KOPT-K1 (cell line): ENCODE measurements at regions not wholly inside any gene's neighbourhood (a gene's known extent, or its start where the extent isn't known, plus 50 kb on each side); places are given as distances from the start of the nearest gene placed in this dataset.

Source experiments
- H3K27ac ChIP-seq: fragments of 200-600 bp; sonication (generic); 2 replicates; pipeline ENCODE4 v1.5.1; 2016; ENCODE audit warnings: antibody characterized with exemption, mild to moderate bottlenecking, low read depth, low read length; ENCODE audit not compliant: poor library complexity, severe bottlenecking
- H3K36me3 ChIP-seq: fragments of 200-600 bp; sonication (generic); 2 replicates; pipeline ENCODE4 v1.5.1; 2017; ENCODE audit warnings: antibody characterized with exemption, mild to moderate bottlenecking, low read length, moderate library complexity; ENCODE audit not compliant: insufficient read depth
- H3K9me3 ChIP-seq: fragments of 200-600 bp; sonication (generic); 2 replicates; pipeline ENCODE4 v1.5.1; 2017; ENCODE audit warnings: antibody characterized with exemption, low read length, mild to moderate bottlenecking; ENCODE audit not compliant: insufficient read depth, poor library complexity, severe bottlenecking

- no peaks in the 10 kb centered on the region for H3K9me3 ChIP-seq
- no peaks in the 10 kb centered on the region for H3K36me3 ChIP-seq
- H3K27ac ChIP-seq = no peak overlapping the region
Measured at GRCh38 chr16:26335236-26335853, 643.6 kb downstream of the HS3ST4 start.

DNA sequence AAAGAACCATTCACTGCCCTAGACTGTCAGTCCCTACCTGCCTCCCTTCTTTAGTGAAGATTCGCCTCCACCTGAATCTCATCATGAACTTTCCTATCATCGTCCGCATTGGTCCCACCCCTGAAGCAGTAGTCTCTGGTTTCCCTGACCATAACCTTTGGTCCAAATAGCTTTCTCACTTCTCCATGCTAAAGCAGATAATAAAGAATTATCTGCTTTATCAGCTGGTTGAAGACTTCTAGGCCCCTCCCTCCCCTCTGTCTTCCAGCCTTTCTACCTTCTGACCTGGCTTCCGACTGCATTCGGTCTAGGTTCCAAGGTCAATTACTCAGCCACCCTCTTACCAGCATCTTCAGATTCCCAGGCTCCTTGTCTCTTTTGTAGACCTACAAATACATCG is 650.9 kb downstream of the HS3ST4 start:
- Histone ChIP-seq H3K9me3 (no peaks in the 10 kb centered on the region), H3K27ac (no peak overlapping the region), H3K36me3 (no peaks in the 10 kb centered on the region)

DNA sequence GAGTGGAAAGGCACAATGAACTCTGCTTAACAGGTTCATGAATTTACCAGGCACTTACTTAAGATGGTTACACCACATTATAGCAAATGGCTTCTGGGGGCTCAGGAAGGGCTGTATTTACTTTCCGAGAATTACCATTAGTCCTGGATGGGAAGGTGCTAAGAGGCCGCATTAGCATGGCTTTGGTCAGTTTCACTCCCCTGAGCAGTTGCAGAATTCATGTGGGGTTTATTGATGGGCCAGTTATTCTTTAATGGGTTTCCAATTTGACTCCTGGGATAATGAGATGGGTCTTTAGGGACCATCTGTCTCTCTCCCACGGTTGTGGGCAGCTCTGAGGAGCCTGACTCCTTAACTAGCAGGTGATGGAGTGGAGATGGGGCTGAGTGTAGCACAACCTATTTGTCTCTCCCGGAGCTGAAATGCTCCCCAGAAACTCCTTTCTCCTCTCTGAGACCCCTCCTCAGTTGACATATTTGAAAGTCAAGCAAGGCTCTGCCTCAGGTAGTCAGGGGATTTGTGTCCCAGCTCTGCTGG is 652.5 kb downstream of the HS3ST4 start:
- Histone ChIP-seq H3K27ac (no peak overlapping the region), H3K9me3 (no peaks in the 10 kb centered on the region), H3K36me3 (no peaks in the 10 kb centered on the region)

DNA sequence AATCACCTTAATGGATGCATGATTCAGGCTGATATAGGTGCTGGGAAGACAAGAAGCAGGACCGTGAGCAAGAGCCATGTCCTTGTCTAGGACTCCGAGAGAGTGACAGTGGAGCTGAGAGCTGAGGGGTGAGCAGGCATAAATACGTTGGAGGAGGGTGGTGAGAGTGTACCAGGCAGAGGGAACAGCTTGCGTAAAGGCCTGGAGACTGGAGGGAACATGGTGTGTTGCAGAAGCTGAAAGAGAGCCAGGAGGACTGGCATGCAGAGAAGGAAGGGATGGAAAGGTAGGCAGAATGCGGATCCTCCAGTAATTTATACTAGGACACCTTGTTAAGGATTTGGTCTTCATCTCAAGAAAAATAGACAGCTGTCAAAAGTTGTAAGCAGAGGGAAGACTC is 653.2 kb downstream of the HS3ST4 start:
- Histone ChIP-seq H3K9me3 (no peaks in the 10 kb centered on the region), H3K36me3 (no peaks in the 10 kb centered on the region), H3K27ac (no peak overlapping the region)

DNA sequence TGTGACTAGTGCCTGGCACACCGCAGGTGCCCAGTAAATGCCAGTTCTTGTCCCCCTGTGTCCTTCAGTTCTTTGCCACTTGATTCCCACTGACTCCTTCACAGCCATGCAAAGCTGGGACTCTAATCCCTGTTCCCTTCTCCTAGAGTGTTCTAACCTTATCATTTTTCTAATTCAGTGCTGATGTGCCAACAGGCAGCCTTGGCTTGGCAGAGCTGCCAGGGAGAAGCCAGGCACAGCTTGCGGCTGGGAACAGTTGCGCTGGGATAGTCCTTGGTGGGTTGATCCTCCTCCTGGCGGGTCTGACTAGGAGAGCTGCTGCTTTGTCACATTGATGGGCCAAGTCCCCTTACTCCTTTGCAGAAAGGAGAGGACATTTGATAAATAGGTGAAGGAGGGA is 654.2 kb downstream of the HS3ST4 start:
- Histone ChIP-seq H3K9me3 (peaks cover 4% of the 10 kb centered on the region), H3K27ac (no peak overlapping the region), H3K36me3 (no peaks in the 10 kb centered on the region)

DNA sequence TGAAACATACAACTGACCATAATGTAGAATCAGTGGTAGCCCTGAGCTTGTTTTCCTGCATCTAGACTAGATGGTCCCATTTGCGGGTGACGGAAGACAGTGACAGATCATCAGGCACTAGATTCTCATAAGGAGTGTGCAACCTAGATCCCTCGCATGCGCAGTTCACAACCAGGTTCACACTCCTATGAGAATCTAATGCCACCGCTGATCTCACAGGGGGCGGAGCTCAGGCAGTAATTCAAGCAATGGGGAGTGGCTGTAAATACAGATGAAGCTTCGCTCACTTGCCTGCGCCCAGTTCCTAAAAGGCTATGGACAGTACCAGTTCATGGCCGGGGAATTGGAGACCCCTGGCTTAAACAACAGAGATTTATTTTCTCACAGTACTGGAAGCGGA is 656.3 kb downstream of the HS3ST4 start:
- H3K27ac ChIP-seq = no peak overlapping the region
- H3K36me3 ChIP-seq = no peaks in the 10 kb centered on the region
- peaks cover 4% of the 10 kb centered on the region for H3K9me3 ChIP-seq

DNA sequence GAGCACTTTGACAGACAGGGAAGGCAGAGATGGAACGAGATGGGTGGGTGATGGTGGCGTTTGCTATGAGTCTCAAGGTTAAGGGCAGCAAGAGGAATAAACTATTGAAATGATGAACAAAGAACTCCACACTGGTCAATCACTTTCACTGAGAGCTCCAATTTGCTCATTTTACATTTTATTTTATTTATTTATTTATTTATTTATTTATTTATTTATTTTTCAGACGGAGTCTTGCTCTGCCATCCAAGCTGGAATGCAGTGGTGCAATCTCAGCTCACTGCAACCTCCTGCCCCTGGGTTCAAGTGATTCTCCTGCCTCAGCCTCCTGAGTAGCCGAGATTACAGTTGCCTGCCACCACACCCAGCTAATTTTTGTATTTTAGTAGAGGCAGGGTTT is 669.1 kb downstream of the HS3ST4 start:
- Histone ChIP-seq H3K36me3 (no peaks in the 10 kb centered on the region), H3K27ac (no peak overlapping the region), H3K9me3 (no peaks in the 10 kb centered on the region)

DNA sequence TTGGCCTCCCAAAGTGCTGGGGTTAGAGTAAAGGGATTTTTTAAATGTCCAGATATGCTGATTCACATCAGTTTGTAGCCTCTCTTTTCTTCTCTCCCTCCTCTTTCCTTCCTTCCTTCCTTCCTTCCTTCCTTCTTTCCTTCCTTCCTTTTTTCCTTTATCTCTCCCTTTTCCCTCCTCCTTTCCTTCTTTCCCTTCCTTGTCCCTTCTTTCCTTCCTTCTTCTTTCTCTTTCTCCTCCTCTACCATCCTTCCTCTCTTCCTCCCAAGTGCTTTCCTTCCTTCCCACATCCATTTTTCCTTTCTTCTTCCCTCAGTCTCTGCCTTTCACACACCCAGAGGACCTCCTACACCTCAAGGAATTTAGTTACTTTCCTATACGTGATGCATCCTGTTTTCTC is 671.8 kb downstream of the HS3ST4 start:
- no peaks in the 10 kb centered on the region for H3K36me3 ChIP-seq

DNA sequence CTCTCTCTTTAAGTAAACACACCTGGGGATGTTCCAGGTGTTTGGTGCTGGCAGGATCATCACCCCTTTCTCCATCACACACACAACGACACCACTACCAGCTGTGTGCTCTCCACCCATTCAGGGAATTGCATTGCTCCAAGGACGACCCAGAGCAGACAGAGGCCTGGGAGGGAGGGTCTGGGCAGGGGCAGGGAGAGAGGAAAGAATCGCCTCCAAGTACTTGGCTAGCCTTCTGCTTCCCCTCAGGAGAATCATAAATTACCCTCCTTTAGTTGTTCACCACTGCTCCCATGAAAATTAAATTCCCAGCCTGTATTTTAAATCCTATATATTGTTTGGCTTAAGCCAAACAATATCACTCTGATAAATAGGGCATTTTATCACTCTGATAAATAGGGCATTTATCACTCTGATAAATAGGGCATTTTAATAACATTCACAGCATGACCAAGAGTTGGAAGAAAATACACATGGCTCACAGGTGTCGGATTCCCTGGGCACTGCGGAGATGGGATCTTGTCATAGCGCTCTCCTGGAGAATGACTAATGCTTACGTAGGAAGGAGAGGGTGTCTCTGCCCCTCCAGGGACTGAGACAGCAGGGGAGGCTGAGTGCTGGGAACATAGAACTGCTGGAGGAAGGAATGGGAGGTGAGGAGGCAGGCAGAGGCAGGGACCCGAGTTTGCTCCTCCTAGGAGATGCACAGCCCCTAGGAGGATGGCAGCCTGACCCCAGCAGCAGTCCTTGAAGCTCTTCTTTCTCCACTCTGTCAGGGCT is 673.6 kb downstream of the HS3ST4 start:
- Histone ChIP-seq H3K9me3 (no peaks in the 10 kb centered on the region), H3K27ac (no peak overlapping the region), H3K36me3 (no peaks in the 10 kb centered on the region)

More for the DNA sequence above, 671.8 kb downstream of the HS3ST4 start:
- Histone ChIP-seq H3K9me3 (no peaks in the 10 kb centered on the region), H3K27ac (no peak overlapping the region)

- Histone ChIP-seq H3K9me3 (no peaks in the 10 kb centered on the region), H3K36me3 (no peaks in the 10 kb centered on the region), H3K27ac (no peak overlapping the region)
Measured at GRCh38 chr16:26371349-26371869, 679.6 kb downstream of the HS3ST4 start.

DNA sequence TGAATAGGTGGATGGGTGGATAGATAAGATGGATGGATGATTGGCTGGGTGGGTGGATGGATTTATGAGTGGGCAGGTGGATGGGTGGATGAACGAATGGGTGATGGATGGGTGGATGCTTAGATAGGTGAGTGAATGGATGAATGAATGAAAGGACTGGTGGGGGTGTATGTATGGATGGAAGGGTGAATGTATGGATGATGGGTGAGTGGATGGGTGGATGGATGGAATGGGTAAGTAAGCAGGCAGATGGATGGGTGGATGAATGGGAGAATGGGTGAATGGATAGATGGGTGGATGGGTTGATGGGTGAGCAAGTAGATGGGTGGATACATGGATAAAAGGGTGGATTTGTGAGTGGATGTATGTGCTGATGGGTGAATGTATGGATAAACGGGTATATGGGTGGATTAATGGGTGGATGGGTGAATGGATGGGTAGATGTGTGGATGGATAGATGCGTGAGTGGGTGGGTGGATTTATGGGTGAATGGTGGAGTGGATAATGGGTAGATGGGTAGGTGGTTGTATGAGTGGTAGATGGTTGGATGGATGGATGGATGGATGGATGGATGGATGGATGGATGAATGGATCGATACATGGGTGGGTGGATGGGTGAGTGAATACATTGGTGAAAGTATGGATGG is 682.6 kb downstream of the HS3ST4 start:
- no peaks in the 10 kb centered on the region for H3K9me3 ChIP-seq
- no peaks in the 10 kb centered on the region for H3K36me3 ChIP-seq

DNA sequence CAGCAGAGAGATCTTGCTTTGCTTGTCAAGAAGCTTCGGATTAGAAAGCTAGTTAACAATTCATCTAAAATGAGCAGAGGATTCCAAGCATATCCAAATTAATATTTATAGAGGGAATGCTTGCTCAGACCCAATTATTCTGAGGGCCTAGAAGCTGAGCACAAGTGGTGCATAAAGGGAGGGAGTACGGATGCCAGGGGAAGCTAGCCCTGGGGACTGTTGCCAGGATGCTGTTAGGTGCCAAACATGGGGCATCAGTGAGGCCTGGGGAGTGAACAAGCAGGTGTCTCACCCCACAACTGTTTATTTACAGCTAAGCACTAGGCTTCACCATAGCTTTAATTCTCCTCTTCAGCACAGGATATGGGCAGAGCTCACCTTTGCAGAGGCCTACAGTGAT is 684.1 kb upstream of the C16orf82 start:
- no peaks in the 10 kb centered on the region for H3K9me3 ChIP-seq
- no peaks in the 10 kb centered on the region for H3K36me3 ChIP-seq
- no peak overlapping the region for H3K27ac ChIP-seq

More for the DNA sequence above, 682.6 kb downstream of the HS3ST4 start:
- no peak overlapping the region for H3K27ac ChIP-seq

DNA sequence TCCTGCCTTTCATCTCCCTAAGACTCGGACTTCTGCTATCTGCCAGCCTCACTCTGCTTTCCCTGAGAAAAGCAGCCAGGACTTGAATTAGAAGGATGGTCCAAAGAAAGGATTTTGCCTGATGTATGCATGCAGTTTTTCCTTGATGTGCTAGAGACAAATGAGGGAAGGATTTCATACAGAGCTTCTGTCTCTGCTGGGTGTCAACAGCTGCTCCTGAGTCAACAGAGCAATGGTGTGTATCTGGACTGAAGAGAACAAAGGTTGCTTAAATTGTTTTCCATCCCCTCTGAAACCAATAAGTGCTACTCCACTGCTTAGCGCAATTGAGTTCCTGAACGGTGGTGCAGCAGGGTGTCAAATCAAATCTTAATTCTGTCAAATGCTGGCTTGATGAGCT is 680.6 kb upstream of the C16orf82 start:
- Histone ChIP-seq H3K36me3 (no peaks in the 10 kb centered on the region), H3K27ac (no peak overlapping the region), H3K9me3 (no peaks in the 10 kb centered on the region)

- Histone ChIP-seq H3K9me3 (no peaks in the 10 kb centered on the region), H3K27ac (no peak overlapping the region), H3K36me3 (no peaks in the 10 kb centered on the region)
Measured at GRCh38 chr16:26391833-26392232, 674.9 kb upstream of the C16orf82 start.

GRCh38 chr16:26394409-26394808 is 672.3 kb upstream of the C16orf82 start:
- no peaks in the 10 kb centered on the region for H3K36me3 ChIP-seq
- no peak overlapping the region for H3K27ac ChIP-seq
- H3K9me3 ChIP-seq = no peaks in the 10 kb centered on the region
